Fibroblast of lung (primary cell): ENCODE measurements at regions not wholly inside any gene's neighbourhood (a gene's known extent, or its start where the extent isn't known, plus 50 kb on each side); places are given as distances from the start of the nearest gene placed in this dataset.

Experiments
- EZH2 ChIP-seq: IDR thresholded peaks from 2 replicates; pipeline ENCODE4 v1.5.1; 2012; ENCODE audit warnings: low read length, control low read depth, mild to moderate bottlenecking; ENCODE audit errors: missing control alignments
- TF ChIP-seq, protein P1 (sequence below), 2 donors: IDR thresholded peaks in 1 of 2; conservative IDR thresholded peaks in 1 of 2; 1 replicate in 1 of 2; 2 replicates in 1 of 2; pipeline ENCODE4 v1.5.1; 2011 to 2012; ENCODE audit warnings: low read length in 2 of 2, control low read depth in 1 of 2, inconsistent platforms in 1 of 2, low read depth in 1 of 2, mild to moderate bottlenecking in 1 of 2

DNA sequence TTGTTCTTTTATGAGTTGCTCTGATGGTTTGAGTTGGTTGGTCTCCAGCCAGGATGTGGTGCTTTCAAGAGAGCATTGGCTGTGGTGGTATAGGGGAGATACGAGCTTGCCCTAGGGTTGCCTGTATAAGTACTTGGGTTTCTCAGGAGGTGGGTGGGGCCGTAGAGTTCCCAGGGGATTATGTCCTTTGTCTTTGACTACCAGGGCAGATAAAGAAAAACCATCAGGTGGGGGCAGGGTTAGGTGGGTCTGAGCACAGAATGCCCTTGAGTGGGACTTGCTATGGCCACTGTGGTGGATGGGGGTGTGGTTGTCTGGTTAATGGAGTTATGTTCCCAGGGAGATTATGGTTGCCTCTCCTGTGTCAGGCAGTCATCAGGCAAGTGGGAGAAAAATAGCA is 247.9 kb upstream of the HAND2 start:
- TF ChIP-seq, protein P1, sequence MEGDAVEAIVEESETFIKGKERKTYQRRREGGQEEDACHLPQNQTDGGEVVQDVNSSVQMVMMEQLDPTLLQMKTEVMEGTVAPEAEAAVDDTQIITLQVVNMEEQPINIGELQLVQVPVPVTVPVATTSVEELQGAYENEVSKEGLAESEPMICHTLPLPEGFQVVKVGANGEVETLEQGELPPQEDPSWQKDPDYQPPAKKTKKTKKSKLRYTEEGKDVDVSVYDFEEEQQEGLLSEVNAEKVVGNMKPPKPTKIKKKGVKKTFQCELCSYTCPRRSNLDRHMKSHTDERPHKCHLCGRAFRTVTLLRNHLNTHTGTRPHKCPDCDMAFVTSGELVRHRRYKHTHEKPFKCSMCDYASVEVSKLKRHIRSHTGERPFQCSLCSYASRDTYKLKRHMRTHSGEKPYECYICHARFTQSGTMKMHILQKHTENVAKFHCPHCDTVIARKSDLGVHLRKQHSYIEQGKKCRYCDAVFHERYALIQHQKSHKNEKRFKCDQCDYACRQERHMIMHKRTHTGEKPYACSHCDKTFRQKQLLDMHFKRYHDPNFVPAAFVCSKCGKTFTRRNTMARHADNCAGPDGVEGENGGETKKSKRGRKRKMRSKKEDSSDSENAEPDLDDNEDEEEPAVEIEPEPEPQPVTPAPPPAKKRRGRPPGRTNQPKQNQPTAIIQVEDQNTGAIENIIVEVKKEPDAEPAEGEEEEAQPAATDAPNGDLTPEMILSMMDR (conservative IDR thresholded peaks at IDR 0.05 in 1 of 2, IDR thresholded peaks at IDR 0.05 in 1 of 2; ENCODE audit: low read depth in 1 of 2, low read length in 2 of 2): no peak
- no peak for TF ChIP-seq EZH2
